Loucy (cell line): ENCODE measurements at regions not wholly inside any gene's neighbourhood (a gene's known extent, or its start where the extent isn't known, plus 50 kb on each side); places are given as distances from the start of the nearest gene placed in this dataset.

Experiments used
- EZH2phosphoT487 ChIP-seq: fragments of 200-600 bp; IDR thresholded peaks from 2 replicates; pipeline ENCODE4 v1.6.1; 2018; ENCODE audit warnings: antibody characterized with exemption, mild to moderate bottlenecking, moderate library complexity, borderline replicate concordance
- TF ChIP-seq, protein P1 (sequence below): fragments of 200-600 bp; sonication (generic); conservative IDR thresholded peaks from 2 replicates; pipeline ENCODE4 v1.5.1; 2014; ENCODE audit warnings: mild to moderate bottlenecking, antibody characterized with exemption, low read length

- TF ChIP-seq, protein P1, sequence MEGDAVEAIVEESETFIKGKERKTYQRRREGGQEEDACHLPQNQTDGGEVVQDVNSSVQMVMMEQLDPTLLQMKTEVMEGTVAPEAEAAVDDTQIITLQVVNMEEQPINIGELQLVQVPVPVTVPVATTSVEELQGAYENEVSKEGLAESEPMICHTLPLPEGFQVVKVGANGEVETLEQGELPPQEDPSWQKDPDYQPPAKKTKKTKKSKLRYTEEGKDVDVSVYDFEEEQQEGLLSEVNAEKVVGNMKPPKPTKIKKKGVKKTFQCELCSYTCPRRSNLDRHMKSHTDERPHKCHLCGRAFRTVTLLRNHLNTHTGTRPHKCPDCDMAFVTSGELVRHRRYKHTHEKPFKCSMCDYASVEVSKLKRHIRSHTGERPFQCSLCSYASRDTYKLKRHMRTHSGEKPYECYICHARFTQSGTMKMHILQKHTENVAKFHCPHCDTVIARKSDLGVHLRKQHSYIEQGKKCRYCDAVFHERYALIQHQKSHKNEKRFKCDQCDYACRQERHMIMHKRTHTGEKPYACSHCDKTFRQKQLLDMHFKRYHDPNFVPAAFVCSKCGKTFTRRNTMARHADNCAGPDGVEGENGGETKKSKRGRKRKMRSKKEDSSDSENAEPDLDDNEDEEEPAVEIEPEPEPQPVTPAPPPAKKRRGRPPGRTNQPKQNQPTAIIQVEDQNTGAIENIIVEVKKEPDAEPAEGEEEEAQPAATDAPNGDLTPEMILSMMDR = no peak
- no peak for TF ChIP-seq EZH2phosphoT487
These were observed 1196.7 kb downstream of the EFNB2 start for GRCh38 chr13:105338773-105339172.
